ENCODE measurements at regions not wholly inside any gene's neighbourhood (a gene's known extent, or its start where the extent isn't known, plus 50 kb on each side); places are given as distances from the start of the nearest gene placed in this dataset.

- TF ChIP-seq TAF1 (IDR thresholded peaks at IDR 0.05; ENCODE audit: low read depth, low read length) (no peak), POLR2AphosphoS5 (IDR thresholded peaks at IDR 0.05; ENCODE audit: low read depth, low read length) (no peak), POLR2A (IDR thresholded peaks at IDR 0.05; ENCODE audit: low read depth, low read length) (no peak)
These were observed 190.3 kb downstream of the IRS1 start for GRCh38 chr2:226609366-226609765.
